GM13977 (cell line): ENCODE measurements at regions not wholly inside any gene's neighbourhood (a gene's known extent, or its start where the extent isn't known, plus 50 kb on each side); places are given as distances from the start of the nearest gene placed in this dataset.

Experiments
- DNase-seq: peaks from one replicate; pipeline ENCODE4 v3.0.0; 2012; ENCODE audit warnings: low spot score
- in situ Hi-C: fragments of 300-500 bp; cut with MboI; formaldehyde crosslinking; loops from one replicate; pipeline ENCODE4 v1.12.0; 2022; ENCODE audit warnings: low sequenced_read_pairs, low pct_unique_long_range_greater_than_20kb, mixed read lengths, inconsistent platforms; ENCODE audit not compliant: unreplicated experiment
- TF ChIP-seq, protein P1 (sequence below): IDR thresholded peaks from 2 replicates; pipeline ENCODE4 v1.5.1; 2012; ENCODE audit warnings: mild to moderate bottlenecking, control low read depth; ENCODE audit not compliant: insufficient read depth; ENCODE audit errors: extremely low read depth, missing control alignments

DNA sequence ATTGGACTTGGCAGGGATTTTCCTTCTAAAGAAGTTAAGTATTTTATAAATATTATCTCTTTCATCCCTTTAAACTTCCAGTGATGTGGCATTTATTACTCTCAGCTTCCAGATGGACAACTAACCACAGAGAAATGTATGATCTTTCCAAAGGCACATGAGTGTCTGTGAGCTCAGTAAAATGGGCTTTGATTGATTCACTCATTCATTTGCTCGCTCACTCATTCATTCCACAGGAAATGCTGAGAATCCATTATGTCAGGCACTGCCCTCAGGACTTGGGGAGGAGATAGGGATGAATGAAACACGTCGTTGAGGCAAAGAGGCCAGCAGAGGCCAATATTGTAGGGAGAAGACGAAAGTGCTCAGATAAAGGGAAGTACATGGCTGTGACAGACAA, 359.3 kb downstream of the EFNB2 start:
- DNase-seq = no peak
- in situ Hi-C loops = no loop called here
- TF ChIP-seq, protein P1, sequence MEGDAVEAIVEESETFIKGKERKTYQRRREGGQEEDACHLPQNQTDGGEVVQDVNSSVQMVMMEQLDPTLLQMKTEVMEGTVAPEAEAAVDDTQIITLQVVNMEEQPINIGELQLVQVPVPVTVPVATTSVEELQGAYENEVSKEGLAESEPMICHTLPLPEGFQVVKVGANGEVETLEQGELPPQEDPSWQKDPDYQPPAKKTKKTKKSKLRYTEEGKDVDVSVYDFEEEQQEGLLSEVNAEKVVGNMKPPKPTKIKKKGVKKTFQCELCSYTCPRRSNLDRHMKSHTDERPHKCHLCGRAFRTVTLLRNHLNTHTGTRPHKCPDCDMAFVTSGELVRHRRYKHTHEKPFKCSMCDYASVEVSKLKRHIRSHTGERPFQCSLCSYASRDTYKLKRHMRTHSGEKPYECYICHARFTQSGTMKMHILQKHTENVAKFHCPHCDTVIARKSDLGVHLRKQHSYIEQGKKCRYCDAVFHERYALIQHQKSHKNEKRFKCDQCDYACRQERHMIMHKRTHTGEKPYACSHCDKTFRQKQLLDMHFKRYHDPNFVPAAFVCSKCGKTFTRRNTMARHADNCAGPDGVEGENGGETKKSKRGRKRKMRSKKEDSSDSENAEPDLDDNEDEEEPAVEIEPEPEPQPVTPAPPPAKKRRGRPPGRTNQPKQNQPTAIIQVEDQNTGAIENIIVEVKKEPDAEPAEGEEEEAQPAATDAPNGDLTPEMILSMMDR = no peak

DNA sequence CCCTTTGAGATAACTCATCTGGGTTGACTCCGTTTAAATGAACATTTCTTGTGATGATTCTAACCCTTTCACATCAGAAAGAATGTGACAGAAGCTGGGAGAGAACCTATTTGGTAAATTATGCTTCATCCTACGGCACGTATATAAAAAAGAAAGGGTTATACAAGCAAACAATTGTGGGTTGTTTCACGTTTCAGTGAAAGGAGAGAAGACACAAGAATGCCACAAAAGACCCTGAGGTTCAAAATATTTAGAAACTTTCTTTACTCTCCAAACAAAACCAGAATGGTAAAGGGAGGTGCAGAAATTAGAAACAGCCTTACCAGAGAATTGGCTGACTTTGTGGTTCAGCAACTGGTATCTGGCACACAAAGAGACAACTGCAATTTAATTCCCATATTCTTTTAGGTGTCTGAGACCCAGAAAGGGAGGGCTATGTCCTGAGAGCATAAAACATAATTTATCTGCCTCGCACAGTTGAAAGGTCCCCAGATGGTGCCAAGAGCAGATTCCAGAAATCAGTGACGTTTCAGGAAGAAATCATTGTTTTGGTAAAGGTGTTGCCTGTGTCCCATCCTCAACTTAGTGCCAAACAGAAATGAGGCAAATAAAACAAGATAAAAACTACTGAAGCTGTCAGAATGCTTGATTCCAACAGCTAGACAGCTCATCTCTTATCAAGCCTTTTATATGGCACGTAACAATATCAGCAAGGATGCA, 361.4 kb downstream of the EFNB2 start:
- in situ Hi-C loops = no loop called here

DNA sequence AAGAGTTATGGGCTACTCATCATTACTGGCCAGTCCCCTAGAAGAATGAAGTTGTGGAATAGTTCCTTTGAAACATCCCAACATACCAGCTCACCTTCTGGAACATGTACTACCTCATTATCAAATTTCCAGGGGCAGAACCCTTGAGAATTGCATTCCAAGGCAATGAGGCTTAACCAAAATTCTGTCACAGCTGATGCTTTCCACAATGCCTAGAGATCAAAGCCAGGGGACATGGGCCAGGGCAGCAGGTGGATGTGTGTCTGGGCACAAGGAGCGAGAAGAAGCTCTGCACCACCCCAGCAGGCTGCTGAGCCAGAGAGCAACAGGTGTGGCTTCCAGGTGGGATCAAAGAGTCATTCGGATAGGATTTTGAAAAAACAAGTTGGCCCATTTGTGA, 362.1 kb downstream of the EFNB2 start:
- no peak for DNase-seq
- in situ Hi-C loops = no loop called here
- TF ChIP-seq, protein P1 = no peak

More for the DNA sequence above, 361.4 kb downstream of the EFNB2 start:
- DNase-seq = no peak
- TF ChIP-seq, protein P1 = no peak

GRCh38 chr13:106172176-106172905, 363.1 kb downstream of the EFNB2 start:
- in situ Hi-C loops = no loop called here
- TF ChIP-seq, protein P1 = no peak
- no peak for DNase-seq

DNA sequence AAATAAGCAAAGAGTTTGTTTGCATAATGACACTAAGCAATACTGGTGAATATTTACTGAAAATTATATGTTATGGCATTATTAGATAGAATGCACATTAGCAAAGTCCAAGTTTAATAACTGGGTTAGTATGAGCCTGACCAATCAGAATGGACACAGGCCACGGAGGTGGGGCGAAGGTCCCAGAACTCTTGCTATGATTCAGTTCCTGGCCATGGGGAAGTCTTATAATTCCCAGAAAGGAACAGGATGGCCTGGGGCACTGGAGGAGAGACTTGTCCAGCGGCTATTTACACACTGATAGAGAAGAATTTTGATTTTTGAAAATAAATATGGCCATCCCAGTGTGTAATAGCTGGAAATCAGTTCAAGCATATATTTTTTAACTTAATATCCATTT, 372.0 kb downstream of the EFNB2 start:
- in situ Hi-C loops = no loop called here
- TF ChIP-seq, protein P1 = no peak
- no peak for DNase-seq

DNA sequence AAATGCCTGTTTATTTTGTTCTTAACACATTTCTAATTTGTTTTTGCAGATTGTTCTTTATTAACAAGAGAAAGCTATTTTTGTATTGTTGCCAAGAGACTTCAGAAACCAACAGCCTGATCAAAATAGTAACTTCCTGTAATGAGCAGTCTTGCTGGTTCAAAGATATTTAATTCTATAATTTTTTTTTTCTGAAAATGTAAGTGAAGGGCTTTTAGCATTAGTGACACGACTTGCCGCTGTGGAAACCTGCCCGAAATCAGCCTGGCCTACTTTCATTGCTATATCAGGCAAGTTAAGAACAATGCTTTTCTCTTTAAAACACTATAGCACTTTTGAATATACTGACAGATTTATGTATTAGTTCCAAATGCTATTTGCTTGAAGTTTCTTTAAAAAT, 374.3 kb downstream of the EFNB2 start:
- no peak for DNase-seq
- in situ Hi-C loops = no loop called here
- TF ChIP-seq, protein P1 = no peak
